K562 (cell line): ENCODE measurements at regions not wholly inside any gene's neighbourhood (a gene's known extent, or its start where the extent isn't known, plus 50 kb on each side); places are given as distances from the start of the nearest gene placed in this dataset.

Source experiments
- CBX3 ChIP-seq, 2 experiments: IDR thresholded peaks; 1 replicate in 1 of 2; 2 replicates in 1 of 2; pipeline ENCODE4 v1.6.1; 2012; ENCODE audit warnings: inconsistent platforms in 2 of 2, low read length in 2 of 2, borderline replicate concordance in 1 of 2, control low read depth in 1 of 2
- CXXC5 ChIP-seq: fragments of 250-450 bp; sonication (Bioruptor Pico); IDR thresholded peaks from 2 replicates; pipeline ENCODE4 v1.8.0; 2022; ENCODE audit warnings: inconsistent platforms, mild to moderate bottlenecking, moderate library complexity
- TCF3 ChIP-seq: sonication (generic); formaldehyde crosslinking; IDR thresholded peaks from 2 replicates; pipeline ENCODE4 v1.4.0; 2020; ENCODE audit warnings: mild to moderate bottlenecking, missing genetic modification reagents
- ZNF431 ChIP-seq: sonication (generic); formaldehyde crosslinking; IDR thresholded peaks from 2 replicates; pipeline ENCODE4 v1.8.0; 2022; ENCODE audit warnings: mild to moderate bottlenecking, missing genetic modification reagents
- ZNF695 ChIP-seq: fragments of 450-650 bp; formaldehyde crosslinking; IDR thresholded peaks from 2 replicates; pipeline ENCODE4 v1.4.0; 2020; ENCODE audit warnings: mild to moderate bottlenecking, moderate library complexity

DNA sequence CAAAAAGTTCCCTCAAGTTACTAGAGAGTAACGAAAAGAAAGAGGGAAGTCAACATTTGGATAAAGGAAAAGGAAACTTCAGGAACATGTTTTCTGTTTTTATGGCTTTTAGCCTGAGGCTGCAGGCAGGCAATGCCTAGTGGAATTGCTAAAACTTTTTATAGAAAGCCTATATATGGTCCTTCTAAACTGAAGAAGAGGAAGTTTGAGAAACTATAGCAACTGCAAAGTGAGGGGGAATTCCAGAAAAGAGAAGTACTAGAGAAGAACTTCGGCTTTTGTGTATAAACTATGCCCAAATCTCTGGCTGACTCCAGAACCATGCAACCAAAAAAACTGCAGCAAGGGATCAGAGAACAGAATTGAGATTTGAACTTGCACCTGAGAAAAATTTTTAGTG, 74.3 kb upstream of the ARHGAP42 start:
- TF ChIP-seq TCF3 (CRISPR knock-in tag) (no peak), ZNF431 (CRISPR knock-in tag) (no peak), ZNF695 (CRISPR knock-in tag) (no peak), CXXC5 (CRISPR knock-in tag) (no peak), CBX3 (IDR thresholded peaks at IDR 0.05; ENCODE audit: borderline replicate concordance in 1 of 2, low read length in 2 of 2) (no peak)
